GM12878 (cell line): ENCODE measurements at regions not wholly inside any gene's neighbourhood (a gene's known extent, or its start where the extent isn't known, plus 50 kb on each side); places are given as distances from the start of the nearest gene placed in this dataset.

ENCODE experiments used
- ATAC-seq: fragments of 200-7000 bp; cut with Tn5 transposase; 3 replicates; pipeline ENCODE4 v1.9.1; 2020; ENCODE audit warnings: mild to moderate bottlenecking, moderate library complexity
- BruUV-seq: library from RNA; stranded (reverse); fragments of 400-500 nt; replicated peaks from 2 replicates; lab custom pipeline; 2021; lab: Mats Ljungman, UMichigan
- CTCF ChIA-PET: fragments of 300-600 bp; sonication (Branson Sonifier 250); formaldehyde crosslinking; extraction: SDS; loops from one replicate; lab custom pipeline; 2021; ENCODE audit warnings: inconsistent platforms; lab: Yijun Ruan, JAX
- POLR2A ChIA-PET: fragments of 350-600 bp; formaldehyde crosslinking; extraction: SDS; loops from one replicate; lab custom pipeline; 2021; ENCODE audit warnings: inconsistent platforms; lab: Charles Lee
- RAD21 ChIA-PET: fragments of 300-600 bp; sonication (Branson Sonifier 250); formaldehyde crosslinking; loops from one replicate; lab custom pipeline; 2023; ENCODE audit warnings: antibody characterized with exemption; ENCODE audit not compliant: unreplicated experiment; lab: Charles Lee
- SMC1A ChIA-PET: fragments of 300-600 bp; sonication (Branson Sonifier 250); formaldehyde crosslinking; loops from one replicate; lab custom pipeline; 2023; ENCODE audit not compliant: unreplicated experiment, uncharacterized antibody; lab: Charles Lee
- DNase-seq: peaks from one replicate; pipeline ENCODE4 v3.0.0-alpha.2; 2011; ENCODE audit warnings: low read depth, low spot score
- FAIRE-seq: peaks from 3 replicates; lab custom pipeline; 2011; peaks lifted over from hg19 to GRCh38; lab: Jason Lieb, UNC
- H2AFZ ChIP-seq: 2 replicates; pipeline ENCODE4 v1.6.0; 2011; ENCODE audit warnings: low read depth, low read length, control low read depth; ENCODE audit not compliant: control insufficient read depth
- H3K27ac ChIP-seq: 2 replicates; pipeline ENCODE4 v1.5.1; 2011; ENCODE audit warnings: control low read depth; ENCODE audit not compliant: control insufficient read depth, insufficient read depth
- H3K27me3 ChIP-seq, 2 experiments: replicated peaks in 1 of 2; 2 replicates each; pipeline versions ENCODE4 v1.6.0 to v1.6.1; 2011; ENCODE audit warnings: low read length in 1 of 2; ENCODE audit not compliant: control insufficient read depth in 2 of 2, insufficient read depth in 2 of 2
- H3K36me3 ChIP-seq, 2 experiments: 2 replicates each; pipeline ENCODE4 v1.5.1; 2011; ENCODE audit warnings: low read length in 1 of 2; ENCODE audit not compliant: control insufficient read depth in 2 of 2, insufficient read depth in 2 of 2
- H3K4me1 ChIP-seq: 2 replicates; pipeline ENCODE4 v1.6.1; 2011; ENCODE audit warnings: mild to moderate bottlenecking, low read length, moderate library complexity, mixed read lengths; ENCODE audit not compliant: control insufficient read depth, insufficient read depth
- H3K4me2 ChIP-seq: 2 replicates; pipeline ENCODE4 v1.6.0; 2011; ENCODE audit warnings: control low read depth; ENCODE audit not compliant: control insufficient read depth, insufficient read depth
- H3K4me3 ChIP-seq: fragments of 200-600 bp; sonication (generic); 2 replicates; pipeline ENCODE4 v1.5.1; 2016
- H3K79me2 ChIP-seq: 2 replicates; pipeline ENCODE4 v1.6.0; 2011; ENCODE audit warnings: low read length; ENCODE audit not compliant: control insufficient read depth, insufficient read depth
- H3K9ac ChIP-seq: 2 replicates; pipeline ENCODE4 v1.8.0; 2011; ENCODE audit warnings: low read length, control low read depth, mixed read lengths; ENCODE audit not compliant: control insufficient read depth, insufficient read depth
- H3K9me3 ChIP-seq: replicated peaks from 3 replicates; pipeline ENCODE4 v1.5.1; 2011; ENCODE audit warnings: mild to moderate bottlenecking, low read length; ENCODE audit not compliant: control insufficient read depth, insufficient read depth
- H4K20me1 ChIP-seq: 2 replicates; pipeline ENCODE4 v1.6.0; 2011; ENCODE audit not compliant: control insufficient read depth, insufficient read depth
- BHLHE40 ChIP-seq, 2 experiments: fragments of 450-650 bp in 1 of 2; IDR thresholded peaks; 2 replicates each; pipeline ENCODE4 v1.6.1; 2011 to 2017; ENCODE audit warnings: low read depth in 2 of 2, borderline replicate concordance in 1 of 2, improper control_type of control experiment in 1 of 2, low read length in 1 of 2, mild to moderate bottlenecking in 1 of 2
- FOXK2 ChIP-seq: fragments of 450-650 bp; IDR thresholded peaks from 2 replicates; pipeline ENCODE4 v1.6.1; 2017; ENCODE audit warnings: mild to moderate bottlenecking, moderate library complexity
- MEF2B ChIP-seq: fragments of 450-650 bp; IDR thresholded peaks from 2 replicates; pipeline ENCODE4 v1.6.1; 2018; ENCODE audit warnings: mild to moderate bottlenecking, moderate library complexity; ENCODE audit not compliant: partially characterized antibody, poor library complexity, severe bottlenecking
- NBN ChIP-seq: fragments of 450-650 bp; IDR thresholded peaks from 2 replicates; pipeline ENCODE4 v1.6.1; 2016
- POLR2AphosphoS2 ChIP-seq: IDR thresholded peaks from 2 replicates; pipeline ENCODE4 v1.6.1; 2011; ENCODE audit warnings: low read depth, mild to moderate bottlenecking, low read length, improper control_type of control experiment, moderate library complexity
- RB1 ChIP-seq: fragments of 450-650 bp; formaldehyde crosslinking; IDR thresholded peaks from 2 replicates; pipeline ENCODE4 v1.6.1; 2017; ENCODE audit warnings: mild to moderate bottlenecking, borderline replicate concordance
- RELA ChIP-seq: fragments of 450-650 bp; IDR thresholded peaks from 2 replicates; pipeline ENCODE4 v1.8.0; 2014; ENCODE audit warnings: borderline replicate concordance; ENCODE audit not compliant: partially characterized antibody
- RUNX3 ChIP-seq: IDR thresholded peaks from 2 replicates; pipeline ENCODE4 v1.6.1; 2012; ENCODE audit warnings: low read length, inconsistent platforms
- SMARCA5 ChIP-seq: fragments of 450-650 bp; IDR thresholded peaks from 2 replicates; pipeline ENCODE4 v1.6.1; 2017; ENCODE audit warnings: mild to moderate bottlenecking
- SMC3 ChIP-seq: IDR thresholded peaks from 2 replicates; pipeline ENCODE4 v1.6.1; 2011; ENCODE audit warnings: low read length, improper control_type of control experiment, borderline replicate concordance
- SPI1 ChIP-seq: IDR thresholded peaks from 2 replicates; pipeline ENCODE4 v1.6.1; 2011; ENCODE audit warnings: low read depth, mild to moderate bottlenecking, low read length, moderate library complexity, borderline replicate concordance; ENCODE audit not compliant: insufficient read depth
- SREBF2 ChIP-seq: IDR thresholded peaks from 2 replicates; pipeline ENCODE4 v1.6.1; 2012; ENCODE audit warnings: mild to moderate bottlenecking, low read length
- TBL1XR1 ChIP-seq: IDR thresholded peaks from 2 replicates; pipeline ENCODE4 v1.6.1; 2012; ENCODE audit warnings: low read depth, low read length, improper control_type of control experiment
- WGBS: methylation state at CpG from one replicate; pipeline ENCODE4 v1.1.6; 2016; ENCODE audit warnings: low lambda C conversion rate; ENCODE audit not compliant: insufficient replicate concordance, insufficient coverage; ENCODE audit errors: missing lambda C conversion rate; 5-methylcytosine and 5-hydroxymethylcytosine counted together
- in situ Hi-C: fragments of 300-500 bp; cut with MboI; formaldehyde crosslinking; loops from 9 replicates; pipeline ENCODE4 v1.14.3; 2018; ENCODE audit warnings: mixed read lengths
- intact Hi-C: fragments of 100-400 bp; cut with micrococcal nuclease; formaldehyde crosslinking; loops from one replicate; pipeline ENCODE4 v1.14.2; 2022; ENCODE audit not compliant: unreplicated experiment

DNA sequence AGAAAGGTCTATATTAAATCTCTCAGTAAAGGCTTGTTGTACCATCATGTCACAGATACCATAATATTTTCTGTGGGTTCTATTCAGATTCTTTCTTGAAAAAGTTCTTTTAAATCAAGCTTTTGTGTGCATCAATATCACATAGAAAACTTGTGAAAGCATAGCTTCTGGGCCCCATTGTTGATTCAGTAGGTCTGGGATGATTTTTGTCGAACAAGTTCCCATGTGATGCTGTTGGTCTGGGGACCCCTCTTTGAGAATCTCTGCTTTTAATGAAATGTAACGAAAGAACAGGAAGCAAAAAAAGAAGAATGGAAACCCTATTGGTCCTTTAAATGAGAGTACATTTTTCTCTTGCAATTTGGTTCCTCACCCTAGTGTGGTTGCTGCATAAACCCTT is 597.7 kb upstream of the CITED2 start:
- 51% methylated on average over 2 of the region's 2 CpGs for WGBS
- no peak for ATAC-seq
- ChIA-PET RAD21 (no interaction called here), CTCF (interaction anchor here (1.1 kb wide), 1 partner anchor 93 kb away, joined by 3 read pairs; no protein-coding TSS in a partner anchor), POLR2A (no interaction called here), SMC1A (interaction anchor here (0.6 to 1.1 kb wide), 3 partner anchors 32 to 935 kb away, joined by 3 to 4 read pairs (median 3); no protein-coding TSS in a partner anchor)
- Histone ChIP-seq H2AFZ (no peak overlapping the region), H3K4me1 (no peaks in the 10 kb centered on the region), H3K36me3 (no peaks in the 10 kb centered on the region), H3K27me3 (no peaks in the 10 kb centered on the region), H3K9me3 (no peaks in the 10 kb centered on the region), H4K20me1 (no peaks in the 10 kb centered on the region), H3K79me2 (no peaks in the 10 kb centered on the region), H3K9ac (no peak overlapping the region), H3K4me2 (no peak overlapping the region), H3K27ac (no peak overlapping the region), H3K4me3 (no peak overlapping the region)
- no peak for DNase-seq
- no TSS peak for BruUV-seq
- TF ChIP-seq RB1 (no peak), BHLHE40 (IDR thresholded peaks at IDR 0.05; ENCODE audit: borderline replicate concordance in 1 of 2, low read depth in 2 of 2, low read length in 1 of 2) (no peak), SPI1 (no peak), TBL1XR1 (no peak), SMC3 (no peak), RELA (no peak), RUNX3 (no peak), NBN (no peak), FOXK2 (no peak), POLR2AphosphoS2 (no peak), SMARCA5 (no peak), MEF2B (no peak), SREBF2 (no peak)
- no peak for FAIRE-seq
- intact Hi-C loops (no loop called here), in situ Hi-C loops (no loop called here)
